DMS53 treated with DMSO at 0.1 percent for 48 hours (cell line): ENCODE measurements at regions not wholly inside any gene's neighbourhood (a gene's known extent, or its start where the extent isn't known, plus 50 kb on each side); places are given as distances from the start of the nearest gene placed in this dataset.
"Not testable (repeated sequence)": the region's sequence is repeated elsewhere in the genome, so short reads cannot be mapped to it uniquely, and the experiment has no call there.

Experiments used
- DNase-seq: peaks from one replicate; lab custom pipeline; 2025; ENCODE audit not compliant: unreplicated experiment; lab: John Stamatoyannopoulos, UW

DNA sequence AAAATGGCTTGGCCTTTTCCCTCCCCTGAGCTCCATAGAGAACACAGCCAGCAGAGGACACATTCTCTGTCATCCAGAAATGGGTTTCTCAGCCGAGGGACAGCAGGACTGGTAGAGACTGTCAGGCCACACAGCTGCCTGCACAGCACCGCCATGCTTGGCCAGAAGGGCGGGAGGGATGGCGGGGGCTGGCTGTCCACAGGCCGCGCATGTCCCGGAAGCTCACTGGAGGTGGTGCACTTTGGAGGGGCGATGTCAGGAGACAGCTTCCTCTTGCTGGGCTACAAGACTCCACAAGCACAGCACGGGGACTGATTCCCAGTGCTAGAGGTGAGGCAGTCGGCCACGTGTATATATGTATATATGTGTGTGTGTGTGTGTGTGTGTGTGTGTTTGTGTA lies 125.3 kb downstream of the GOLGA6L4 start:
- DNase-seq, result not testable (repeated sequence)

DNA sequence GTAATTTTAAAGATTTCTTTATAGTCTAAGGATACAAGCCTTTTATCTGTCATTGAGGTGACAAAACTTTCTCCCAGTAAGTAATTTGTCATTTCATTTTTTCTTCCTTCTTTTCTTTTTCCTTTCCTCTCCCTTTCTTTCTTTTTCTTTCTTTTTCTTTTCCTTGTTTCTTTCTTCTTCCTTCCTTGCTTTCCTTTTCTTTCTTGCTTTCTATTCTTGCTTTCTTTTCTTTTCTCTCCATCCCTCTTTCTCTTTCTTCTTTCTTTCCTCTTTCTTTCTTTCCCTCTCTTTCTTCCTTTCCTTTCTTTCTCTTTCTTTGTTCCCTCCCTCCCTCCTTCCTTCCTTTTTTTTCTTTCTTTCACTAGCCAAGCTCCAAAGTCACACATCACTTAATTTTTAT lies 148.8 kb downstream of the GOLGA6L4 start:
- not testable (repeated sequence) for DNase-seq

DNA sequence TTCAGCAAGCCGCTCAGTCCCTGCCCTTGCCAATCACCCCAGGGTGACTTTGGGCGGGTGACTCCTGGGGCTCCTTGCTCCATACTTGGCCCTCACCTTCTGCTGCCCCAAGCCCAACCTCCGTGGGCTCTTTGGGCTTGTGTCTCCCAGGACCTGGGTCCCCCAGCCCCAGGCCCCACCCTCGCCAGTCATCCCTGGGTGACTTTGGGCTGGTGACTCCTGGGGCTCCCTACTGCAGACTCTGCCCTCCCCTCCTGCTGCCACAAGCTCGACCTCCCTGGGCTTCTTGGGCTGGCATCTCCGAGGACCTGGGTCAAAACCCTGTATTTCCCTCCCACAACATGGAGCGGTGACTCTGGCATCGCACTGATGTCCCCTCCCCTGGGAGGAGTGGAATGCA lies 151.5 kb downstream of the GOLGA6L4 start:
- no peak for DNase-seq

DNA sequence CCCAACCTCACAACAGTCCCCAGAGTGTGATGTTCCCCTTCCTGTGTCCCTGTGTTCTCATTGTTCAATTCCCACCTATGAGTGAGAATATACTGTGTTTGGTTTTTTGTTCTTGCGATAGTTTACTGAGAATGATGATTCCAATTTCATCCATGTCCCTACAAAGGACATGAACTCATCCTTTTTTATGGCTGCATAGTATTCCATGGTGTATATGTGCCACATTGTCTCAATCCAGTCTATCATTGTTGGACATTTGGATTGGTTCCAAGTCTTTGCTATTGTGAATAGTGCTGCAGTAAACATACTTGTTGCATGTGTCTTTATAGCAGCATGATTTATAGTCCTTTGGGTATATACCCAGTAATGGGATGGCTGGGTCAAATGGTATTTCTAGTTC lies 152.6 kb downstream of the GOLGA6L4 start:
- not testable (repeated sequence) for DNase-seq

DNA sequence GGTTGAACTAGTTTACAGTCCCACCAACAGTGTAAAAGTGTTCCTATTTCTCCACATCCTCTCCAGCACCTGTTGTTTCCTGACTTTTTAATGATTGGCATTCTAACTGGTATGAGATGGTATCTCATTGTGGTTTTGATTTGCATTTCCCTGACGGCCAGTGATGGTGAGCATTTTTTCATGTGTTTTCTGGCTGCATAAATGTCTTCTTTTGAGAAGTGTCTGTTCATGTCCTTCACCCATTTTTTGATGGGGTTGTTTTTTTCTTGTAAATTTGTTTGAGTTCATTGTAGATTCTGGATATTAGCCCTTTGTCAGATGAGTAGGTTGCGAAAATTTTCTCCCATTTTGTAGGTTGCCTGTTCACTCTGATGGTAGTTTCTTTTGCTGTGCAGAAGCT lies 153.1 kb downstream of the GOLGA6L4 start:
- DNase-seq, result not testable (repeated sequence)

DNA sequence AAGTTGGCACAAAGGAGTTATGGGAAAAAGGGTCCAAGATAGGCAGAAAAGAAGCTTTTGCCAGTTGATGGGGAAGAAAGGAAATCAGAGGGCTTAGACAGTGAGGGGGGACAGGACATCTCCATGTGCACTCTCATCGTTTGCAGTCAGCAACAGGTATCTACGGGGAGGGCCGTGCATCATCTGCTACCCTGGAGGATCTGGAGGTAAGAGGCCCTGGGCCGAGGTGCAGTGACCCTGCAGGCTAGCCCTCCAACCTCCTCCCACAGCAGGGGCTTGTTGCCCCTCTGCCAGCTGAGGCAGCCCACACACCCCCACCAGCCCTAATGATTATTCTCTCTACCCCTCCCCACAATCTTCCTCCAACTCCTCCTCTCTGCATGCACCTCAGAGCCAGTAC lies 154.8 kb downstream of the GOLGA6L4 start:
- DNase-seq, result not testable (repeated sequence)

DNA sequence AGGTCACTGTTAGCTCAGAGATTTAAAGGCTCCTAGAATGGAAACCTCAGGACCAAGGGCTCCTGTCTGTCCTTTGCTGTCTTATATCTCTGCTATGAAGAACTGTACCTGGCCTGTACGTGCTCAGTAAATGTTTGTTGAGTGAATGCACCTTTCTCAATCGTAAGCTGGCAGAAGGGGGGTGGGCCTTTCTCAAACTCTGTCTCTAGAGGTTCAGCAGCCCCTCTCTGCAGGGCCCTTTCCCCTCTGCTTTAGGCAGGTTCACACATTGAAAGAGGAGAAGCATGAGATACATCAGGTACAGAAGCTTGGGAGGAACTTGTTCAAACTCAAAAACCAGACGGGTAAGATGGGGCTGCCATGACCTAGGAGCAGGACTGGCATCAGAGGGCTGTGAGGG lies 155.6 kb downstream of the GOLGA6L4 start:
- DNase-seq, result no peak

DNA sequence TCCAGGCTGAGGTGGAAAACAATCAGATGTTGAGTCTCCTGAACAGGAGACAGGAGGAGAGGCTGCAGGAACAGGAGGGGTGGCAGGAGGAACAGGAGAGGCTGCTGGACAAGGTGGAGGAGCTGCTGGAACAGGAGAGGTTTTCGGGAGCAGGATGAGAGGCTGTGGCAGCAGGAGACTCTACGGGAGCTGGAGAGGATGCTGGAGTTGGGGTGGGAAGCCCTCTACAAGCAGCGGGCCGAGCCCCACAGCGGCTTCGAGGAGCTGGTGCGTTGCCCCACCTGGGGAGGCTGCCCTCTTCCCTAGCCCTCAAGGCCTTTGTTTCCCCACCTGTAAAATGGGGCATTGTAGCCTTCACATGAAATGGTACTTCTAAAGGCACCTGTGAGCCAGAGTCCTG lies 156.4 kb downstream of the GOLGA6L4 start:
- DNase-seq, result not testable (repeated sequence)

DNA sequence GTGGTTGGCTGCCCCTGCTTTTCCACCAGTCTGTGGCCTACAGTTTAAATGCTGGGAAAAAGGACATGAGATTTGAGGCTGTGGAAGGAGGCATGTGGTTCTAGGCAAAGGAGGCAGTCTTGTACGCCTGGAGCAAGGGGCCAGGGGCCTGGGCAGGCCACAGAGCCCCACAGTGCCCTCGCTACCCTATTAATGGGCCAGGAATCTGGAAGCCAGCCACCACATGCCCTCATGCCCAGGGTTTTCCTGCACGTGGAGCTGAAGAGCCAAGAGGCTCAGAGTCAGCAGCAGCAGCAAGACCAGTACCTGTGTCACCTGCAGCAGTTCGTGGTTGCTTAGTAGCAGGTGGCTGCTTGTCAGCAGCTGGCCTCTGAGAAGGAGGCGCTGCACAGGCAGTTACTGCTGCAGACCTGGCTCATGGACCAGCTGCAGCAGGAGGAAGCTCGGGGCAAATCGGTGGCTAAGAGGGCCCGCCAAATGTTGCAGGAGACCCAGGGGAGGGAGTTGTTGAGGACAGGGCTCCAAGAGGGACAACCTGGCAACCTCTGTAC lies 157.9 kb downstream of the GOLGA6L4 start:
- peak; percentile 70 for DNase-seq

DNA sequence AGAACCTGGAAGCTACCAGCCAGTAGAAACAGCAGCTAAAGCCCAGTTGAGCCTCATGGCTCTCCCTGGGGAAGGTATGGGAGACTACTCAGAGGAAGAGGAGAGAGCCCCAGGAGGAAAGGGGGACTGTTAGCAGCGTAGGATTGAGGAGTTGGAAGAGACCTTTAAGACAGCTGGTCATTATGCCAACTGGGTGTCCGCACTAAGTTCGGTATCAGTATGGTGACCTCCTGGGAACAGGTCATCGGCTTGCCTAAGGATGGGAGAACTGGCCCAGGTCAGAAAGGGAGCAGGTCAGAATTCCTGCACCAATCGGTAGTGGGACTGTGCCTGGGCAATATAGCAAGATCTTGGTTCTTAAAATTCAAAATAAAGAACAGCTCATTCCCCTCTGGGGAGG lies 158.4 kb downstream of the GOLGA6L4 start:
- DNase-seq, result not testable (repeated sequence)

DNA sequence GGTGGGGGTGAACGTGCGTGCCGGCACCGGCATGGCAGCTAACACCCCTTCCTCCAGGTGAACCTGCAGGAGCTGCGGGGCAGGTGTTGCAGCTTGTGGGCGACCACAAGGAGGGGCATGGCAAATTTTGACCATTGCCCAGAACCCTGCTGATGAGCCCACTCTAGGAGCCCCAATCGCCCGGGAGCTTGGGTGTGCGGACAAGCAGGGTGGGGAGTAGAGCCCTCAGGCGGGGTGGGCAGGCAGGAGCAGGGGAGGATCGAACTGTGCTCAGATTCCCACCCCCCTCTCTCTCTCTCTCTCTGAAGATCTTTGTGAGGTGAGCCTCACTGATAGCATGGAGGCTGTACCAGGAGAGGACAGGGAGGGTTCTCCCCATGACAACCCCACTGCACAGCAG lies 159.8 kb downstream of the GOLGA6L4 start:
- DNase-seq, result not testable (repeated sequence)

DNA sequence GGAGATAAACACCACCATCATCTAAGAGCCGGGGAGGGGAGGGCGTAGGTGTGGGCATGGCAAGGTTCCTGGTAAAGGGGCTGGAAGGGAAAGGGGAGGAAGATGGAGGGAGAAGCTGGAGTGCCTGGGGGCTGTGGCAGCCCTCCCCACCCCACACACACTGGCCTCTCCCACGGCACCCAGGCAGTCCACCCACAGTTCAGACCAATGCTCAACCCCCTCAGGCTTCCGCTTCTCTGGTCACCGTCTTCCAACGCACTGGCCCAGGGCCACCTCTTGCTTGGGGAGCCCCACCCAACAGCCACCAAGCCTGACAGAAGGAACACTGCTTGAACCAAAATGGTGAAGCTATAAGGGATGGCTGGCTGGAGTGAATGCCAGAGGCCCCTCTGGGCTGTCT lies 160.3 kb downstream of the GOLGA6L4 start:
- DNase-seq, result not testable (repeated sequence)

DNA sequence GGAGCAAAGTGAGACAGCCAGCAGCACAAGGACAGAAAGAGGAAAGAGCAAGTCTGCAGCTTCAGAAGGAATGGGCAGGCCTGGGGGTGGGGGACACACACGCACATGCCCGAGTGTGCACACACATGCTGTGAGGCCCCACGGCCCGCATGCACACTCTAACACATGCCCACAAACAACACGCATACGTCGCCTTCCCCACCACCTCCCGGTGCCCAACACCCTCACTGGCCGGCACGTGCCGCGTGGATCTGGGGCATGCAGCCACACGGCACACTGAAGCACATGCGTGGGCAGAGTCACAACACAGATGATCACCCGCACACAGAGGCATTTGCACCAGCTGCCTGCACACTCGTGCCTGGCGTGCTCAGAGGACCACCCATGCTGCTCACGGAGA lies 161.5 kb downstream of the GOLGA6L4 start:
- DNase-seq, result not testable (repeated sequence)

DNA sequence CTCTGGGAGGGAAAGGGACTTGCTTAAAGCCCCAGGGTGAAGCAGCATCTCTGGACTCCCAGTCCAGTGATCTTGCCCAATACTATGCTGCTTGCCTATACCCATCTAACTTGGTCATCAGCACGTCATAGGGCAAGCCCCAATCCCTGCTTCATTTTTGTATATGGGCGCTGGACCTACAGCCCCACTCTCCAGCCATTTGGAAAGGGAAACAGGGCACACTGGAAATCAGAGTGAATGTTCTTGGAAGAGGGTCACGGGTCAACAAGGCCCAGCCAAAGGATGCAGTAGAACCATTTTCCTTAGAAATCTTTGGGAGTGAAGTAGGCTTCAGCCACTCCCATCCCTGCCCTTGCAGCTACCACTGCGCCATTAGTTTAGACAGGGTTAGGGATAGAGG lies 162.5 kb downstream of the GOLGA6L4 start:
- DNase-seq, result not testable (repeated sequence)

DNA sequence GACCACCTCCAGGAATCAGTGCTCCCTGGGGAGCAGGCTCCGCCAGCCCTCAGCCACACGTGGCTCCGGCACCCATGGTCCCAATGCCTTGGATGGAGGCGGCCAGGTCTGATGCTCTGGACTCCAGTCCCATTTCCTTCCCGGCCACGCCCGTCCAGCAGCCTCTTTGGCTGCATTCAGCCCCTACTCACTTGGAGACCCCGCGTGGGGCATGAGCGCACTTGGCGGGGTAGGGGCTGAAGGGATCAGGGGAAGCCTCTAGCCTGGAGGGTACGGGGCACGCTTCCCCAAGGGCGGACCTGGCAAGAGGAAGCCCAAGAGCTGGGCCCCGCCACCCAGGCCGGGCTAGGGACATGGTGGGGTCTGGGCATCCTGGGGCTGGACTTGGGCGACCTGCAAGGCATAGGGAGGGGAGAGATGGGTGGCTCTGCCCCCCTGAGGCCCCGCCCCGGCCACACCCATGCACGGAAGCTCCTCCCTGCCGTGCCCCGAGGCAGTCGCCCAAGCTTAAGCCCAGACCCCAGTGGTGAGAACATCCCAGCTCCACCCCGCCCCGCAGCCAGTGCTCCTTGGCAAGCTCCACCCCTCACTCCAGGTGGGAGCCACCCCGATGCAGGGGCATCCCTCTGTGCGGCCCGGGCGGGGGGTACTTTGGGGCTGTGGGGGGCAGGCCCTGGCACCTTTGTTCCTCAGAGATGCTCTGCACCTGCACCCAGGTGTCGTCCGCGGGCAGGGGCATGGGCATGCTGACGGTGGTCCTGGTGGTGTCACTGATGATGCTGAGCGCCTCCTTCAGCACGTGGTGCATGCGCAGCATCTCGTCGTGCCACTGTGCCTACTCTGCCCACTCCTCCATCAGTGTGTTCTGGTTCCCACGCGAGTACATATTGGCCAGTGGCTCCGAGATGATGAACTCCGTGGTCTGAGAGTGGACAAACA lies 163.5 kb downstream of the GOLGA6L4 start:
- DNase-seq, result no peak

DNA sequence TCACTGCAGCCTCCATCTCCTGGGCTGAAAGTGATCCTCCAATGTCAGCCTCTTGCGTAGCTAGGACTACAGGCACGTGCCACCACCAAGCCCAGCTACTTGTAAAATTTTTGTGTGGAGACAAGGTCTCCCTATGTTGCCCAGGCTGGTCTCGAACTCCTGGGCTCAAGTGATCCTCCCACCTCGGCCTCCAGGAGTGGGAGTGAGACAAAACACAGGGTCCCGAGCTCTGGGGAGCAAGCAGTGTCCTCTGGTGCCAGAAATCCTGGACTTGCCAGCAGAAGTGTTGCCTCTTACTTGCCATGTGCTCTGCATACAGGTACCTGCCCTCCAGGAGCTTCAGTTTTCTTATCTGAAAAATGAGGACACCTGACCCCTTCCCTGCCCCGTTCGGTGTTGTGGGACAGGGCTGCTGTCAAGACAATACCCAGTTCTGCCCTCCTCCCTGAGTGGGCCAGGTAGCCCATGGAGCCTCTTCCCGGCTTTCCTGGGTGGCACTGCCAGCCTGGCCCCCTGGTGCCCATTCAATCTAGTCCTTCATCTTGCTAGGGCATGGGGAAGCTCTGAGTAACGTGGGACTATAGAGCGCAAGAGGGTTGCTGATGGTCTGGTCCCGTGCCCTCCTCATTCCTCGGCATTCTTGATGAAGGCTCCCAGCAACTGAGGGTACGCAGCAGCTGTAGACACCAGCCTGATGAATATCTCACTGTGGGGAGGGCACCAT lies 164.6 kb downstream of the GOLGA6L4 start:
- DNase-seq, result no peak

DNA sequence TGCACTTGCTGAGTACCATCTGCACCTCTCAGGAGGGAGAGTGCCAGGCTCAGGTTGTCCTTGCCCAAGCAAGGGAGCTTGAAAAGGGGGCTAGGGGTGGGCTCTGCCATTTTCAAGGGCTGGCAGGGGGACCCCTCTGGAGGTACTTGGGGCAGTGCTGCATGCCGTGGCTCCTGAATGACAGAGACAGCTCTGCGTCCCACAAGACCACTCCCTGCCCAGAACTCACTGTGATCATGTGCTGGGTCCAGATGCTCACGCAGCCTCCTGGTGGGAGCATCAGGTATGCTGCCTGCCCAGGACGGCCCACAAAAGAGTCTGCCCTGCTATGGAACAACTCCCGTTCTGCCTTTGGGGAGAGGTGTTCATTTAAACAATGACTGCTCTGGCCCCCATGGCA lies 165.2 kb downstream of the GOLGA6L4 start:
- DNase-seq, result no peak

DNA sequence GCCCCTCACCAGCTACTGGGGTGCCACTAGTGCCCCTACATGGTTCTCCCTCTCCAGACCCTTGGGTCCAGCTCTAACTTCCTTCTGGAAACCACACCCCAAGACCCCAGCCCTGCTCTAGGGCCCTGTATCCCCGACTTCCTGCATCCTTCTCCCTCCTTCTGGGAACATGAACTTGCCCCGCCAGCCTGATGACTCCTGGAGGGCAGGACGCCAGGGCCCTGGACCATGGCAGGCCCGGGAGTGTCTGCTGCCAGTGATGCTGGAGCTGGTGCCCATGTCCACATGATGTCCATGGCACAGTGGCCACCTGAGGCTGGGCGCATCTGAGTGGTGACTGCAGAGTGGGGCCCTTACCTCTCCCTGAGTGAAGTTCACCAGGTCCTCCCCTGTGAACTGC lies 165.9 kb downstream of the GOLGA6L4 start:
- DNase-seq, result not testable (repeated sequence)

DNA sequence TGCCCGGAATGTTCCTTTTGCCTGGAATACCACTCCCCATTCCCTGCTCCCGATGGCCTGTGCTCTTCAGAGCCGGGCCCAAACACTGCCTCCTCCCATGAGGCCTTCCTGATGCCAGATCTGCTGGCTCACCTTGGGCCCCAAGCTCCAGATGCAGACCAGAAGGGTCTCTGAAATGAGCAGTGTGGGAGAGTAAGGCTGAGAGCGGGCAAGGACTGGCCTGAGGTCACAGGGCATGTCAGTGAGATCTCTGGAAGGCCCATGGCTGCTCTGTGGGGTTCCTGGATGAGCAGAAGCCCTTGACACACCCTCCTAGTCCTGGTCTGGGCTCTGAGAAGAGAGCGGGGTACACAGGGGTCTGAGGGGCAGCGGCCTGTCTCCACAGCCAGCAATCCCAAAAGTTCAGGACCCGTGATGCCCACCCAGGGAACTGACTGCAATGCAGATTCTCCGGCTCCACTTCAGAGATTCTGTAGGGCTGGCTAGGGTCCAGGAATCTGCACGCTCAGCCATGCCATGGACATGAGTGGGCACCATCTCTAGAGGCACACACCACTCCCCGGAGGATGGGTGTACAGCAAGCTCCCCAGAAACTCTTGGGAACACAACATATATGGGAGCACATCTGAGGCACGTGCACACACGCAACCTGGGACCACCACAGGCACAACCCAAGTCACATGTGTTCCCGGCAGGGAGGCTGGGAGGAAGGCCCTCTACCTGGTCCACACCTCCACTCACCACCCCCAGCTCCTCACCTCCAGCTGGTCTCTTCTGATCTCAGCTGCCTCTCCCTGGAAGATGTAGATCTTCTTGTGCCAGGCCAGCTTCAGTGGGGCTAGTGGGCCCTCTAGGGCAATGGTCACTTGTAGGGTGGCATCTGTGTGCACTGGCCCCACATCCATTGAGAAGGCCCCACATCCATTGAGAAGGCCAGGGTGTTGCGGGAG lies 166.6 kb downstream of the GOLGA6L4 start:
- not testable (repeated sequence) for DNase-seq

DNA sequence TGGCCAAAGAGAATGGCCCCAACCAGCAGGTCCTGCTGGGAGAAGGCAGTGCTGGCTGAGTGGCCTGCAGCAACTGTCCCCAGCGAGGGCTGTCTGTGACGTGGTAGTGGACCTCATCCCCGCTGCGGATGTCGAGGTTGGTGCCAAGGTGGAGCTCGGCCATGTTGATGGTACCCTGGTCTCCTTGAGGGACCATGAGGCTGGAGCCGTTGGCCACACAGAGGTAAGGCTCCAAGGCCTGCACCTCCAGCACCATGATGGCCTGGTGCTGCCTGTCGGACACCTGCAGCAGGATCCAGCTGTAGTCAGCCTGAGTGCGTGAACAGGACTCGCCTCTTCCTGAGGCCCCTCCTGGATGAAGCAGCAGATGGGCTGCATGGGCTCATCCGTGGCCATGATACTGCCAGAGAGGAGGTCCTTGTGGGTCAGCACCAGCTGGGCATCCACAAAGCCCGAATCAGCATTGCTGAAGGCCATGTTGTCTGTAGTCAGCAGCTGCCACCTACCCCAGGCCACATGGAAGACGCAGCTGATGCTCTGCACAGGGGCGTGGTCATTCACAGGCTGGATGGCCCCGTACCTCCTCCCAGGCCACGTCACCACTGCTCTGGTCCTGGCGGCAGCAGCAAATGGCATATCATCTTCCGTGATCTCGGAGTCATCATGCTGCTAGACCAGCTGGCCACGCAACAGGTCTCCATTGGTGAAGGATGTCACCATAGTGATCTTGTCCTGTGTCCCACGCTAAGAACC lies 167.5 kb downstream of the GOLGA6L4 start:
- DNase-seq, result no peak
